IMR-90 (cell line): ENCODE measurements at regions not wholly inside any gene's neighbourhood (a gene's known extent, or its start where the extent isn't known, plus 50 kb on each side); places are given as distances from the start of the nearest gene placed in this dataset.

Source experiments
- ATAC-seq: fragments of 200-7000 bp; cut with Tn5 transposase; 2 replicates; pipeline ENCODE4 v1.9.1; 2020; ENCODE audit warnings: low read depth, mild to moderate bottlenecking, moderate library complexity
- BruUV-seq: library from RNA; stranded (reverse); fragments of 400-500 nt; replicated peaks from 2 replicates; lab custom pipeline; 2021; lab: Mats Ljungman, UMichigan
- CTCF ChIA-PET: fragments of 300-600 bp; formaldehyde crosslinking; extraction: SDS; loops from one replicate; lab custom pipeline; 2021; ENCODE audit warnings: antibody characterized with exemption; lab: Yijun Ruan, JAX
- POLR2A ChIA-PET: fragments of 300-600 bp; sonication (Branson Sonifier 250); formaldehyde crosslinking; loops from one replicate; lab custom pipeline; 2022; ENCODE audit warnings: antibody characterized with exemption; ENCODE audit not compliant: unreplicated experiment; lab: Charles Lee
- DNase-seq: peaks from one replicate; pipeline ENCODE4 v3.0.0; 2013
- H2AFZ ChIP-seq: replicated peaks from 2 replicates; pipeline ENCODE3; 2013; ENCODE audit warnings: low read length, mild to moderate bottlenecking; ENCODE audit not compliant: poor library complexity
- H2AK5ac ChIP-seq: 2 replicates; pipeline ENCODE4 v1.6.1; 2013; ENCODE audit warnings: low read depth, low read length, inconsistent platforms
- H2AK9ac ChIP-seq: replicated peaks from 2 replicates; pipeline ENCODE3; 2013; ENCODE audit warnings: mild to moderate bottlenecking, low read depth, low read length, moderate library complexity; ENCODE audit not compliant: poor library complexity
- H2BK120ac ChIP-seq: 2 replicates; pipeline ENCODE4 v1.6.1; 2013; ENCODE audit warnings: low read depth, low read length, inconsistent platforms
- H2BK15ac ChIP-seq: 3 replicates; pipeline ENCODE4 v1.6.1; 2013; ENCODE audit warnings: low read depth, low read length, inconsistent platforms
- H2BK20ac ChIP-seq: 2 replicates; pipeline ENCODE4 v1.6.1; 2013; ENCODE audit warnings: low read depth, mild to moderate bottlenecking, inconsistent platforms, low read length, moderate library complexity
- H2BK5ac ChIP-seq: 2 replicates; pipeline ENCODE4 v1.6.1; 2013; ENCODE audit warnings: mild to moderate bottlenecking, low read depth, low read length, inconsistent platforms; ENCODE audit not compliant: poor library complexity, severe bottlenecking
- H3K14ac ChIP-seq: replicated peaks from 2 replicates; pipeline ENCODE4 v1.6.1; 2013; ENCODE audit warnings: low read depth, low read length, inconsistent platforms
- H3K18ac ChIP-seq: 2 replicates; pipeline ENCODE4 v1.6.1; 2013; ENCODE audit warnings: low read depth, low read length, control low read depth
- H3K23ac ChIP-seq: 2 replicates; pipeline ENCODE4 v1.6.1; 2013; ENCODE audit warnings: low read depth, low read length, inconsistent platforms
- H3K27ac ChIP-seq: 2 replicates; pipeline ENCODE4 v1.5.1; 2013; ENCODE audit warnings: mild to moderate bottlenecking, control low read depth, low read length; ENCODE audit not compliant: insufficient read depth
- H3K27me3 ChIP-seq: 2 replicates; pipeline ENCODE4 v1.6.1; 2013; ENCODE audit warnings: low read length; ENCODE audit not compliant: control insufficient read depth, insufficient read depth
- H3K36me3 ChIP-seq: 2 replicates; pipeline ENCODE4 v1.6.1; 2013; ENCODE audit warnings: low read length, mixed read lengths; ENCODE audit not compliant: control insufficient read depth, insufficient read depth
- H3K4ac ChIP-seq: 2 replicates; pipeline ENCODE4 v1.6.1; 2013; ENCODE audit warnings: low read depth, low read length, inconsistent platforms
- H3K4me1 ChIP-seq: 2 replicates; pipeline ENCODE4 v1.6.1; 2013; ENCODE audit warnings: low read length, mixed read lengths; ENCODE audit not compliant: control insufficient read depth, insufficient read depth
- H3K4me2 ChIP-seq: 2 replicates; pipeline ENCODE4 v1.6.1; 2013; ENCODE audit warnings: low read depth, mild to moderate bottlenecking, control low read depth, low read length, moderate library complexity
- H3K4me3 ChIP-seq: 2 replicates; pipeline ENCODE4 v1.5.1; 2013; ENCODE audit warnings: low read depth, mild to moderate bottlenecking, control low read depth, low read length, moderate library complexity; ENCODE audit not compliant: insufficient read depth
- H3K56ac ChIP-seq: 2 replicates; pipeline ENCODE4 v1.6.1; 2013; ENCODE audit warnings: low read length, inconsistent platforms; ENCODE audit not compliant: insufficient read depth; ENCODE audit errors: extremely low read depth
- H3K79me1 ChIP-seq, 2 experiments: 2 replicates each; pipeline ENCODE4 v1.6.1; 2013; ENCODE audit warnings: low read length in 2 of 2, inconsistent platforms in 1 of 2, low read depth in 1 of 2
- H3K9ac ChIP-seq: 2 replicates; pipeline ENCODE4 v1.6.1; 2013; ENCODE audit warnings: low read depth, low read length, control low read depth
- H3K9me1 ChIP-seq: 2 replicates; pipeline ENCODE4 v1.6.1; 2013; ENCODE audit warnings: low read length, inconsistent platforms; ENCODE audit not compliant: insufficient read depth
- H3K9me3 ChIP-seq: 2 replicates; pipeline ENCODE4 v1.6.1; 2013; ENCODE audit warnings: low read length; ENCODE audit not compliant: control insufficient read depth, insufficient read depth
- H4K20me1 ChIP-seq: 2 replicates; pipeline ENCODE4 v1.6.1; 2013; ENCODE audit warnings: low read length, inconsistent platforms; ENCODE audit not compliant: insufficient read depth
- H4K5ac ChIP-seq: 2 replicates; pipeline ENCODE4 v1.6.1; 2013; ENCODE audit warnings: mild to moderate bottlenecking, low read depth, low read length, control low read depth
- H4K8ac ChIP-seq, 2 experiments: 2 replicates each; pipeline ENCODE4 v1.6.1; 2013; ENCODE audit warnings: low read depth in 2 of 2, low read length in 2 of 2, control low read depth in 1 of 2, inconsistent platforms in 1 of 2
- H4K91ac ChIP-seq: 2 replicates; pipeline ENCODE4 v1.6.1; 2013; ENCODE audit warnings: low read depth, low read length, inconsistent platforms; ENCODE audit not compliant: insufficient read depth
- MAFK ChIP-seq: IDR thresholded peaks from 2 replicates; pipeline ENCODE4 v1.6.1; 2012; ENCODE audit warnings: low read depth, low read length, improper control_type of control experiment
- MAZ ChIP-seq: IDR thresholded peaks from 2 replicates; pipeline ENCODE4 v1.6.1; 2012; ENCODE audit warnings: low read depth, mild to moderate bottlenecking, low read length, improper control_type of control experiment, moderate library complexity, borderline replicate concordance
- WGBS, 2 experiments: methylation state at CpG; one replicate each; pipeline versions ENCODE4 v1.1.5 to v1.1.7; 2013; ENCODE audit warnings: missing lambda C conversion rate in 2 of 2; ENCODE audit not compliant: insufficient read length in 1 of 2; ENCODE audit errors: extremely low coverage in 2 of 2; 5-methylcytosine and 5-hydroxymethylcytosine counted together
- dilution Hi-C: fragments of 300-500 bp; cut with HindIII; formaldehyde crosslinking; loops from one replicate; pipeline ENCODE4 v1.14.3; 2018; ENCODE audit warnings: low sequenced_read_pairs; ENCODE audit not compliant: unreplicated experiment
- in situ Hi-C: fragments of 300-500 bp; cut with MboI; formaldehyde crosslinking; loops from 3 replicates; pipeline ENCODE4 v1.14.3; 2019; ENCODE audit warnings: low sequenced_read_pairs, inconsistent platforms, mixed read lengths
- intact Hi-C: fragments of 100-400 bp; cut with micrococcal nuclease; formaldehyde crosslinking; loops from 2 replicates; pipeline ENCODE4 v1.10.0; 2022

DNA sequence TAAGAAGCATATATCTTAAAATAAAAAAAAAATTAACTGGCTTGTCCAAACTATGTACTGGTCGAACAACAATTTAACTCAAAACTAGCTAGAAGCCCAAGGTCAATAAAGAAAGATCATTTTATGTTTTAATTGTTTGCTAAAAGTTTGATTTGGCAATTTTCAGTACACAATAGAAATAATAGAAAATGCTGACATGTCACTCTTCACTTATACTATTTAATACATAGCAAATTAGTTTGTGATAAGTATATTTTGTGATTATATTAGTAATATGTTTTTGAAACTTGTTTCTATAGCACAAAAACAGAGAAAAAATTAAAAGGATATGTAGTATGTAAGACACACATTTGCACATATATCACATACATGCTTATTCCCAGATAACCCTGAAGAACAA is 1938.6 kb upstream of the PIK3C3 start:
- Histone ChIP-seq H3K18ac (no peak overlapping the region), H2AK9ac (no peak overlapping the region), H2BK120ac (no peak overlapping the region), H3K27me3 (no peaks in the 10 kb centered on the region), H4K20me1 (no peaks in the 10 kb centered on the region), H3K56ac (no peak overlapping the region), H3K9ac (no peak overlapping the region), H3K4me3 (no peak overlapping the region), H4K91ac (no peak overlapping the region), H2BK15ac (no peak overlapping the region), H3K4me2 (no peak overlapping the region), H3K14ac (no peak overlapping the region), H2AFZ (no peak overlapping the region), H2AK5ac (no peak overlapping the region), H4K8ac (no peak overlapping the region), H3K4ac (no peak overlapping the region), H3K23ac (no peak overlapping the region), H3K79me1 (no peaks in the 10 kb centered on the region), H3K9me3 (no peaks in the 10 kb centered on the region), H2BK20ac (no peak overlapping the region), H2BK5ac (no peak overlapping the region), H4K5ac (no peak overlapping the region), H3K9me1 (no peaks in the 10 kb centered on the region), H3K36me3 (no peaks in the 10 kb centered on the region), H3K4me1 (no peaks in the 10 kb centered on the region), H3K27ac (no peak overlapping the region)
- dilution Hi-C loops (no loop called here), intact Hi-C loops (no loop called here), in situ Hi-C loops (no loop called here)
- no CpG with 5 or more reads among the region's 1 CpG for WGBS, 2 experiments
- DNase-seq (no peak), ATAC-seq (no peak)
- TF ChIP-seq MAZ = no peak
- peak; percentile 80 for TF ChIP-seq MAFK
- POLR2A ChIA-PET = no interaction called here
- CTCF ChIA-PET = interaction anchor here (0.6 kb wide), 2 partner anchors 51 to 52 kb away, joined by 3 read pairs; no protein-coding TSS in a partner anchor
- BruUV-seq = no TSS peak
